Midbrain (tissue), 1 donor: ENCODE measurements at regions not wholly inside any gene's neighbourhood (a gene's known extent, or its start where the extent isn't known, plus 50 kb on each side); places are given as distances from the start of the nearest gene placed in this dataset.
"Not testable (repeated sequence)": the region's sequence is repeated elsewhere in the genome, so short reads cannot be mapped to it uniquely, and the experiment has no call there.

Experiments
- DNase-seq: peaks from one replicate; lab custom pipeline; 2025; lab: John Stamatoyannopoulos, UW

DNA sequence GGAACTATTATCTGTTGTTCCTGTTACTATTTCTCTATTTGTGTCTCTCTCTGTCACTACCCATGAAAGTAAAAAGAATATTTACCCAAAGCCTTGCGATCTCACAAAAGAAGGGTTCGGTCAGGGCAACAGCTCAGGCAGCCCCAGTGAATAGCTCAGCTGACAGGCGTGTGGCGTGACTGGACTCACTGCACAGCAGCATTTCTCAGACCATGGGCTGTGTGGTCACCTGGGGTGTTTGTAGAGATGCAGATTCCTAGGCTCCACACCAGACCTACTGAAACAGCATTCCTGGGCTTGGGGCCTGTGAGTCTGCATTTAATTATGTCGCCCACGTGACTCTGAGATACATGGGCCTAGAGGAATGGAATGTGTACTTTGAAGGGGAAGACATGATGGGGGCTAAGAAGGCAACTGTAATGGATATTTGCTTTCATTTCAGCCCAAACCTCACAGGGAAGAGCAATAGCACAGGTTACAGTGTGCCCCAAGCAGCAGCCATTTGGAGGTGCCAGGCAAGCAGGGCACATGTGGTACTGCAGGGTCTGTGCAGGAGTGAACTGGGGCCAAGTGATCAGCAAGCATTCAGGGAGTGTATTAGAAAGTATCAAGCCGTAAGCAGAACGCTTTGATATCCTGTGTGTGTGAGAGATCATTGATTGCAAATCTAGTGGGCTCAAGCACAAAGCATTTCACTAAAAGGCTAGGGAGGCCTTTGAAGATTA is 90.4 kb upstream of the RBMS1 start:
- DNase-seq: no peak

DNA sequence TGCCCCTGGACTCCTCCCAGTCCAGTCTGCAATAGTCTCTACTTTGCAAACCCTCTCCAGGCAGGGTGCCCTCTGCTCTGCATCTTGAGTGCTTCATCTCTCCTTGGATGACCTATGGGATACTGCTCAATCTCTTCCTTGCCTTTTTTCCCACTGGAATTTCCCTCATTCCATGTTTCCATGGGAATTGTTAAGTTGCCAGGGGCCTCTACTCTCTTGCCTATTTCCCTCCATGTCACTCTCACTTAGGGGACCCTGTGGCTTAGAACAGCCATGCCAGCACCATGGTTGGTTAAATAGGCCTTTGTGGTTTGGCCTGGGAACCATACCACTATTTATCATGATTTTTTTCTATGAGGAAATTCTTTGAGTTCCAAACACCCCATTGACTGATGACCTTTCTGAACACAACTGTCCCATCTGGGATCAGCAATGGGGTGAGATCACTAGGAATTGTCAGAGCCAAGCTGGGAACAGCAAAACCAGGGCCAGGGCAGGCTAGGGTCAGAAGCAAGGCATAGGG is 91.4 kb upstream of the RBMS1 start:
- no peak for DNase-seq

DNA sequence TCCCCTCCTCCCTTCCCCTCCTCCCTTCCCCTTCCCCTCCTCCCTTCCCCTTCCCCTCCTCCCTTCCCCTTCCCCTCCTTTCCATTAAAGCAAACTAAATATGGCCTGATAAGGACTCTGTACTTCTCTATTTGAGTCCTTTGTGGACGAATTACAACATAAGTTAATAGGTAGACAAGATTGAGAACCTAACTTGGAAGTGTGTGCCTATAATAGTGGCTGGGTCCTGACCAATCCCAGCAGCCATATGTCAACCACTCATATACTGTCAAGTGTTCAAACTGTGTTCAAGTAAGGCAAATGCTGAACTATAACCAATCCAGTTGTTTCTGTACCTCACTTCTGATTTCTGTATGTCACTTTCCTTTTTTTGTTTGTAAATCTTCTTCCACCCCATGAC is 97.1 kb upstream of the RBMS1 start:
- no peak for DNase-seq

DNA sequence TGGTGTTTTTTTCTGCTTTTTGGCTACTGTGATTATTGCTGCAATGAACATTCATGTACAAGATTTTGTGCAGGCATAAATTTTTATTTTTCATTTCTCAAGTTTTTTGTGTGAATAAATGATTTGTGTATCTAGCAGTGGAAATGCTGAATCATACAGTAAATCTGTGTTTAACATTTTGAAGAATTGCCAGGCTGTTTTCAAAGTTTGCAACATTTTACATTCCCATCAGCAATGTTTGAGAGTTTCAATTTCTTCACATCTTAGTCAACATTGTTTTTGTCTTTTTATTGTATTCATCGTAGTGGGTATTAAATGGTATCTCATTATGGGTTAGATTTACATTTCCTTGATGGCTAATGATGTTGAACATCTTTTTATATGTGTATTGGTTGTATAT is 98.8 kb upstream of the RBMS1 start:
- no peak for DNase-seq

DNA sequence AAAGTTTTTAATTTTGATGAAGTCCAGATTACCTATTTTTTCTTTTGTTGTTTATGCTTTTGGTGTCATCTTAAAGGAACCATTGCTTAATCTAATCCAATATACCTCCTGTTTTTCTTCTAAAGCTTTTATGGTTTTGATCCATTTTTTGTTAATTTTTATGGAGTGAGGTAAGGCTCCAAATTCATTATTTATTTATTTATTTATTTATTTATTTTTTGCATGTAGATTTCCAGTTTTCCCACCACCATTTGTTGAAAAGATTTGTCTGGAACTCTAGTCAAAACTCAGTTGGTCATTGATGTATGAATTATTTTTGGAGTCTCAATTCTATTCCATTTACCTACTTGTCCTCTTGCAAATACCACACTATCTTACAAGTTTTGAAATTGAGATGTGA is 99.4 kb upstream of the RBMS1 start:
- no peak for DNase-seq

DNA sequence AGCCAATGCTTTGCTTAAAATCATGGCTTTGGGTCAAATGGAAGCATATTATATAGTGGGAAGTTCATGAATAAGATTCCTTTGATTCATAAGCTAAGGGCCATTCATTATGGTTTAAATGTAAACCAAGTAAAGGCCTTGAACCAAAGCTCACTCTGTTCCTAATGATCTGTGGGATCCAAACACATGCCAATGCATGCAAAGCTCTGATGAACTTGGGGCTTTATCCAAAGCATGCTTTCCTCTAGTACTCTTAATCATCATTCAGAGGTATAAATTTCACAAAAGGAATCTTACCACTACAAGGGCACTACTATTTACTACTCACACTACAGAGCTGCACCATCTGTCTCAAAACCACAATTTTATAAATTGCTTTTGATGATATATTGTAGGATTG is 102.8 kb upstream of the RBMS1 start:
- no peak for DNase-seq

DNA sequence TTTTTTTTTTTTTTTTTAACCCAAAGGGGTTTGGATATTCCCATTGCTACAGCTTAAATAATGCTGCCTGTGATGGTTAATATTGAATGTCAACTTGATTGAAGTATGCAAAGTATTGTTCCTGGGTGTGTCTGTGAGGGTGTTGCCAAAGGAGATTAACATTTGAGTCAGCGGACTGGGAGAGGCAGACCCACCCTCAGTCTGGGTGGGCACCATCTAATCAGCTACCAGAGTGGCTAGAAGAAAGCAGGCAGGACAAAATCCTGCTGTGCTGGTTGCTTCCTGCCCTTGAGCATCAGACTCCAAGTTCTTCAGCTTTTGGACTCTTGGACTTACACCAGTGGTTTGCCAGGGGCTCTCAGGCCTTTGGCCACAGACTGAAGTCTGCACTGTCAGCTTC is 106.8 kb upstream of the RBMS1 start:
- not testable (repeated sequence) for DNase-seq

DNA sequence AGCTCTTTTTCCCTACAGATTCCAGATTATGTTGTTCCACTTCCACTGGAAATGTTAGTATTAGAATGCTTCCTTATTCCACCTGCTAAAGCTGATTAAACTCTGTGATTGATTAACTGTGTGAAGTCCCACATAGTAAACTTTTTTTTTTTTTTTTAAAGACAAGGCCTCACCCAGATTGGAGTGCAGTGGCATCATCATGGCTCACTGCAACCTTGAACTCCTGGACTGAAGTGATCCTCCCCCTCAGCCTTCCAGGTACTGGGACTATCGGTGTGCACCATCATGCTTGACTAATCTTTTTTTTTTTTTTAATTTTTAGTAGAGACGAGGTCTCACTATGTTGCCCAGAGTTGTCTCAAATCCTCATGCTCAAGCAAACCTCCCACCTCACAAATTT is 108.5 kb upstream of the RBMS1 start:
- no peak for DNase-seq

DNA sequence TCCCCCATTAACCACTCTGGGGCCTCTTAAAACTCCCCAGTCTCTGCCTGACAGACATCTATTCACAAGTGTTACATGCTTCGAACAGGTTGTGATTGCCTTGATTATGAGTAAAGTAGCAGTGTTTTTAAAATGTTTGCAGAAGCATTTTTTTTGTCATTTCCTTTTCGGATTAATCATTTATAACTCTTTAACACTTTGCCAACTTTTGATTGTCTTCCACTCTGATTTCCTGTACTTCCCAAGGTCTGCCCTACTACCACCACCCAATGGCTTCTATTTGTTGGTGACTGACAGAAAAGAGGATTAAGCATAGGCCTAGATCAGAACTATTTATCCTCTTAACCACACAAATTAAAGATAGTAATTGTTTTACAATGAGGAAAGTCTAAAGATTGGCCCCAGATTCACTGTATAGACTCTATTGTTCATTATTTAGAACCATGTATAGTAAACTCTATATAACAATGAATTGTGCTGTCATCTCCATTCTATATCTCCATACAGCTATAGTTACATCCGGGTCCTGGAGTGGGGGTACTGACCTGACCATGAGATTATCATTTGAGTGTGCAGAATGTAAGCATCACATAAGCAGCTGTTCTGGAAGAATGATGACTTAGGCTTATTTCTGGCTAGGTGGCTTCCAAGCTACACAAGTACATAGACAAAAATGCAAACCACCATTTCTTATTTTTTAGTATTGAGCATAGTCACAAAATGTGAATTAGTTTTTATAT is 110.3 kb upstream of the RBMS1 start:
- DNase-seq: no peak

DNA sequence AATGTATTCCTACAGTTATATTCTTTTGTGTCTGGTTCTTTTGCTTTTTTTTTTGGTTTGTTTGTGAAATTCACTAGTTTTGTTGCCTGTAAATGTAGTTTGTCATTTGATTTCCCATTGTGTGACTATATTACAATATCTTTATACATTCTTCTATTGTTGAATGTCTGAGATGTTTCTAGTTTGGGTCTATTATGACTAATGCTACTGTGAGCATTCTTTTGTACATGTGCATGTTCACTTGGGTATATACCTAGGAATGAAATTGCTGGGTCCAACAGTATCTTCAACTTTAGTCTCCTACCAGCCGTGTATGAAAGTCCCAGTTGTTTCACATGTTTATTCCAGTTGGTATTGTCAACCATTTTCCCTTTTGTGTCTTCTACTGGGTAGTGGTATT is 112.7 kb upstream of the RBMS1 start:
- no peak for DNase-seq

DNA sequence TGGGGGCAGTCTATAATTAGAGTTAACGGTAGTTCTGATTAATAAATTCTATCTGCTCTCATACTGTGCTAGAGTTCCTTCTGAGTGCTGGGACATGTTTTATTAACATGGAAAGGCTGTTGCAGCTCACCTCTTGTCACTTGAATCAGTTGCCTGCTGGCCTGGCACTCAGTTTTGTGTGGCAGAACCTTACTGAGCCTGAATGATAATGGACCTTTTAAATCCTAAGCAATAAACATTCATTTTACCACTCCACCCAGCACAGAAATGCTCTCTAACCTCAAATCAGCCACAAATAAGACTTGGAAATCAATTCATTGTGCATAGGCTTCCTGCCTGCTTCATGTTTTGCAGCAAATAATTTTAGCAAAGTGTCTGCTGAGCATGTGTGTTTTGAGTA is 115.0 kb upstream of the RBMS1 start:
- DNase-seq: no peak

DNA sequence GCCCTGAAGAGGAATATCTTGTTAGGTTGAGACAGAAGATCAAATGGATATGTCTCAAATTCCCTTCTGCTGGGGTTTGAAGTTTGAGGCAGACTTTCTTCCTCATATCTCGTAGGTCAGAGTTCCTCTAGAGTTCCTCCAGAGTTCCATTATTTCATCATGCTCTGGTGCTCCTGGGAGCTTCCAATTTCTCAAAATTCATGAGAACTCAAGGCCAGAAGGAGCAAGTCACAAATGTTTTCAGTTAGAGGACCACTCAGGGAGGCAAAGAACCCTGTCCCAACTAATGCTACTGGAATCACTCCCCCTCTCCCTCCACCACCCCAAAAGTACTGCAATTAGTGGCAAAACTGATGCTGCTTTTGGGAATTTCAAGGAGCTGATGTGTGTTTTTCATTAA is 115.7 kb upstream of the RBMS1 start:
- DNase-seq: no peak

DNA sequence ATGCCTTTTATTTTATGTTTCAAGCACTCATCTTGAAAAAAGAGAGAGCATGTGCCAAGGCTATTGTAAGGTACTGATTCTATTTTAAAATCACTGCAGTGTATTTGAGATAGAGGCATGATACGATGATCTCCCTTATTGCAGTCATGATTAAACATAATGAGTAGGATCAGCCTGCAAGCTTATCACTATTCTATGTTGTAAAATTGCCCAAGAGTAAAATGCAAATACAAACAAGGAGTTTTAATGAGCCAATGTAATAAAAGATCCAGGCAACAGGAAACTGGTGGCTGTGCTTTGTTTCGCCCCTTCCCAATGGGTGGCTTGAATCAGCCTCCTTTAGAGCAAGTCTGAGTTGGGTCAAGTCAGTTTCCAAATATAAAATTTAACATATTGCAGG is 116.4 kb upstream of the RBMS1 start:
- DNase-seq: no peak

DNA sequence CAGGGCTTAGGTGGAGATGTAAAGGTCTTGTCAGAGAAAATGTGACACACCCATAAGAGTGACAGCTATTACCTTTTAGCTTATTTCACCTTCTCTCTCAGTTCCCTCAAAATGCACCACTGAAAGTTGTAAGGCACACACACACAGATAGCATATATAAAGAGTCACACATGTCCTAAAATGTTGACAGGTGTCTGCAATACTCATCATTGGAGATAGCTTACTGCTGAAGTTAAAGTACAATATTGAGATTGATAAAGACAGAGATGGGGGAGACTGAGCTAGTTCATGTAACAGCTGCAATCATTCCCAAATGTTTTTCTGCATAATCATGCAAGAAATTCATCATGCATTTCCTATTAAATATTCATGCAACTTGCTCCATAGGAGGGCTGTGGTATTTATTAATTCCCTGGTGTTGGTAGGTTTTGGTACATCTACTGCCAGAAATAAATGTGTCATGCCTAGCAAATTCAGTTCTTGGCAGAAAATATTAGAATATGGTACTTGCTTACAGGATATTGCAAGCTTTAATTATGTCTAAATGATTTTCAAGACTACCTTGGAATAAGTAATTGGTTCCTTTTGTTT is 118.8 kb upstream of the RBMS1 start:
- no peak for DNase-seq

DNA sequence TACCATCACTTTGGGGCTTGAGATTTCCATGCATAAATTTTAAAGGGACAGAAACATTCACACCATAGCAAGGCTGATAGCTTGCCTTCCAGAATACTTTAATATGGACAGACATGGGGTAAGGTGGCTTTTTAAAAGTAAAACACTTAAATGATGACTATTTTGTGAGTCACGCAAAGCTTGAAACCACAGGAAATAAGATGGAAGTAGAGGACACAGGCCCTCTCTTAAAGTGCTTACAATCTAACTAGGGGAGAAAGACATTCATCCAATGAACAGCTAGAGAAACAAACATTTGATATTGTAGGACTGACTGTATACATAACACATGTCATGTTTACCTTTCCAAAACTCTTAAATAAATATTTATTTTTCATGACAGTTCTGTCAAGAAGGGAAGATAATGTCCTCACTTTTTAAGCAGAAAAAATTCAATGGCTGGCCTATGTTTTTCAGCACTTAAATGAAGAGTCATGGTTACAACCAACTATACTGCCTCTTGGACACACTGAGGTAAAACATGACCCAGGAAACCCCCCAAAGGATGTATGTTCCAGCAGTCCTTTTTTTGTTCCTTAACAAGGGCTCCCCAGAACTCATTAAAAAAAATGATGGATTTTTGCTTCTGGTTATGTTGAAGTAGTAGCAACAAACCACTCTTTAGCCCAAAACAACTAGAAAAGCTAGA is 120.0 kb upstream of the RBMS1 start:
- DNase-seq: no peak

DNA sequence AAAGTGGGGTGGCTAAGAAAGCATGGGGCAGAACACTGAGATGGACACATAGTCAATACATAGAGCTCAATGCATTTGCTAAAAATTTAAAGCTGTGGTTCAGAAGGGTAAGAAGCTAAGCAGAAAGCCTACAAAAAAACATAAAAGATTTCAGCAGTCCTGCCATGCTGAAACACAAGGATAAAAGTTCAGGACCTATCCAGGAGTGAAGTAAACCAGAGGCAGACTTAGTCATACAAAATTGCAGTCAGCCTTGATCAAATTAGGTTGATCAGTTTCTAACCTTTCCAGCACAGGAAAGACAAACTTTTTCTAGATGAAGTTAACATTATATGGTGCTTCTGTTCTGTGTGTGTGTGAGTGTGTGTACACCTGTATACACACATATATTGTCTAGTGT is 120.8 kb upstream of the RBMS1 start:
- no peak for DNase-seq

DNA sequence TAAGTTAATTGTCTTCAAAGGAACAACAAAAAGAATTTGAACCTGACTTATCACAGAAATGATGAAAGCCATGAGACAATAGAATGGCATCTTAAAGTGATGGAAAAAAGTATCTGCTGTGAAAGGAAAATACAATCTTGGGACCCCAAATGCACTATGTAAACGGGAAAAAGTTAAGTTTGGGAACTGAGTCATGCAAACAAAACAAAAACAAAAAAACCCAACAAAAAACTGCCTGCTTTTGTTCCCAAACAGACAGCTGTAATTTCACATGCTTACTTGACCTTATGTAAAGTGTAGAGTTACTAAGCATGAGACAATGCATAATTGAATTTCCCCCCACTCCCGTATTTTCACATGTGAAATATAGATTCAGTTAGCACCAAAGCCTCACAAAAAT is 122.1 kb upstream of the RBMS1 start:
- DNase-seq: no peak

DNA sequence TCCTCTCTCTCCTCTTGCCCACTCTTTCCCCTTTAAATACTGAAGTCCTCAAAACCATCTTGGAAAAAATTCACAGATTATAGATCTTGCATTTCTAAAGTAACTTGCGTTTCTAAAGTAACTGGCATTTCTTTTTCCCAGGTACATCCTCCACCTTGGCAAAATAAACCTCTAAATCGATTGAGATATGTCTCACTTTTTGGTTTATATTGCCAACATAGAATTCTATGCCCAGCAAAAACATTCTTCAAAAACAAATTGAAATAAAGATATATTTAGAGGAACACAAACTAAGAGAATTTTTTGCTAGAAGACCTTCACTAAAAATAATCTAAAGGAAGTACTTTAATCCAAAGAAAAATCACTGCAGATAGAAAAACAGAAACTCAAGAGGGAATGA is 122.5 kb upstream of the RBMS1 start:
- no peak for DNase-seq

DNA sequence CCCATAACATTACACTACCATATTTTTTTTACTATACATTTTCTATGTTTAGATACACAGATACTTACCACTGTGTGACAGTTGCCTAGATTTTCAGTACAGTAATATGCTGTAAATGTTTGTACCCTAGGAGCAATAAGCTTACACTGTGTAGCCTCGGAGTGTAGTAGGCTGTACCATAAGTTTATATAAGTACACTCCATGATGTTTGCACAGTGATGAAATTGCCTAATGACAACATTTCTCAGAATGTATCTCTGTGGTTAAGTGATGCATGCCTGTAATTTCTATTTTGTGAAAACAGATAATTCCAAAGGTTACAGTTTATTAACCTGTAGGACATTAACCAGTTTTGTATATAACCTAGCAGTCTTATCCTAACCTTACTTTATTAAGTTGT is 128.1 kb upstream of the RBMS1 start:
- DNase-seq: no peak

DNA sequence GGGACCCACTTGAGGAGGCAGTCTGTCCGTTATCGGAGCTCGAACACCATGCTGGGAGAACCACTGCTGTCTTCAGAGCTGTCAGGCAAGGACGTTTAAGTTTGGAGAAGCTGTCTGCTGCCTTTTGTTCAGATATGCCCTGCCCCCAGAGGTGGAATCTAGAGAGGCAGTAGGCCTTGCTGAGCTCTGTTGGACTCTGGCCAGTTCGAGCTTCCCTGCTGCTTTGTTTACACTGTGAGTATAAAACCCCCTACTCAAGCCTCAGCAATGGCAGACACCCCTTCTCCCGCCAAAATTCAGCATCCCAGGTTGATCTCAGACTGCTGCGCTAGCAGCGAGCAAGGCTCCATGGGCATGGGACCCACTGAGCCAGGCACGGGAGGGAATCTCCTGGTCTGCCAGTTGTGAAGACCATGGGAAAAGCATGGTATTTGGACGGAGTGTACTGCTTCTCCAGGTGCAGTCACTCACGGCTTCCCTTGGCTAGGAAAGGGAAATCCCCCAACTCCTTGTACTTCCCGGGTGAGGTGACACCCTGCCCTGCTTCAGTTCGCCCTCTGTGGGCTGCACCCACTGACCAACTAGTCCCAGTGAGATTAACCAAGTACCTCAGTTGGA is 134.5 kb upstream of the RBMS1 start:
- DNase-seq: not testable (repeated sequence)

DNA sequence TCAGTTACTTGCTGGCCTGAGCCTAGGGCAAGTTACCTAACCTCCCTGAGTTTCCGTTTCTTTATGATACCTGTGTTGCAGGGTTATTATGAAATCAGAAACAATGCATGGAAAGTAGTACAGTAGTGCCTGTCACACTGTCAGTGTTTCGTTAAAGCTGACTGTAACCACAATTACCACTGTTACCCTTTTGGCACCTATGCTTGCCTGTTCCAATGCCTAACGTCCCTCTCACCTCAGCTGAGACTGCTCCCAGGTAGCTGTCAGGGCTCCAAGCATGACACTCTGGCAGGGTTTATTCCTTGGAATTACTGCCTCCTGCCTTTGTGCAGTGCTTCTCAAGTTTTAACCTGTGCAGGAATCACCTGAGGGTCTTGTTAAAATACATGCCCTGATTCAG is 135.2 kb upstream of the RBMS1 start:
- DNase-seq: no peak
